Suprapubic skin (tissue), 4 donors: ENCODE measurements at regions not wholly inside any gene's neighbourhood (a gene's known extent, or its start where the extent isn't known, plus 50 kb on each side); places are given as distances from the start of the nearest gene placed in this dataset.

Experiments used
- EP300 ChIP-seq: sonication (generic); formaldehyde crosslinking; IDR thresholded peaks from one replicate; pipeline ENCODE4 v1.6.1; 2017; ENCODE audit warnings: antibody characterized with exemption
- POLR2A ChIP-seq, 2 donors: fragments of 450-650 bp; IDR thresholded peaks; one replicate each; pipeline ENCODE4 v1.6.1; 2017; ENCODE audit warnings: antibody characterized with exemption in 2 of 2, mild to moderate bottlenecking in 2 of 2, moderate library complexity in 2 of 2
- POLR2AphosphoS5 ChIP-seq, 3 donors: sonication (generic); formaldehyde crosslinking; IDR thresholded peaks; one replicate each; pipeline ENCODE4 v1.6.1; 2017; ENCODE audit warnings: antibody characterized with exemption in 3 of 3

GRCh38 chr2:125615438-125615837 lies 1040.5 kb upstream of the GYPC start:
- TF ChIP-seq EP300 (no peak), POLR2AphosphoS5 (IDR thresholded peaks at IDR 0.05) (no peak), POLR2A (IDR thresholded peaks at IDR 0.05) (no peak)
